KMS-11 (cell line): ENCODE measurements at regions not wholly inside any gene's neighbourhood (a gene's known extent, or its start where the extent isn't known, plus 50 kb on each side); places are given as distances from the start of the nearest gene placed in this dataset.
A peak's percentile ranks its signal among the peaks of the same experiment; 100 is the strongest.

ENCODE experiments used
- H2AFZ ChIP-seq: fragments of 200-600 bp; sonication (generic); 2 replicates; pipeline ENCODE4 v1.6.1; 2016; ENCODE audit warnings: antibody characterized with exemption, mixed run types, low read depth
- H3K27ac ChIP-seq: fragments of 200-600 bp; sonication (generic); 2 replicates; pipeline ENCODE4 v1.6.1; 2016; ENCODE audit warnings: mild to moderate bottlenecking, mixed run types
- H3K27me3 ChIP-seq: fragments of 200-600 bp; sonication (generic); 2 replicates; pipeline ENCODE4 v1.6.1; 2017; ENCODE audit warnings: mild to moderate bottlenecking, low read depth, mixed run types, moderate library complexity; ENCODE audit not compliant: insufficient read depth
- H3K36me3 ChIP-seq: fragments of 200-600 bp; sonication (generic); 2 replicates; pipeline ENCODE4 v1.6.1; 2017; ENCODE audit warnings: mild to moderate bottlenecking, mixed run types; ENCODE audit not compliant: insufficient read depth
- H3K4me1 ChIP-seq: fragments of 200-600 bp; sonication (generic); 2 replicates; pipeline ENCODE4 v1.6.1; 2016; ENCODE audit warnings: mild to moderate bottlenecking, low read depth, mixed run types; ENCODE audit not compliant: poor library complexity, severe bottlenecking
- H3K4me2 ChIP-seq: fragments of 200-600 bp; sonication (generic); 2 replicates; pipeline ENCODE4 v1.7.0; 2016; ENCODE audit warnings: mild to moderate bottlenecking, mixed run types
- H3K4me3 ChIP-seq: fragments of 200-600 bp; sonication (generic); IDR thresholded peaks from 2 replicates; pipeline ENCODE4 v1.6.1; 2017; ENCODE audit warnings: low read depth, low read length, mixed read lengths; ENCODE audit not compliant: insufficient read depth
- H3K79me2 ChIP-seq: fragments of 200-600 bp; sonication (generic); 2 replicates; pipeline ENCODE4 v1.6.1; 2016; ENCODE audit warnings: low read depth, mixed run types; ENCODE audit not compliant: insufficient read depth
- H3K9ac ChIP-seq: fragments of 200-600 bp; sonication (generic); 2 replicates; pipeline ENCODE4 v1.6.1; 2016; ENCODE audit warnings: mild to moderate bottlenecking, mixed run types
- H4K20me1 ChIP-seq: fragments of 200-600 bp; sonication (generic); 2 replicates; pipeline ENCODE4 v1.6.1; 2016; ENCODE audit warnings: mild to moderate bottlenecking, mixed run types; ENCODE audit not compliant: insufficient read depth
- CTCF ChIP-seq: fragments of 200-600 bp; sonication (generic); conservative IDR thresholded peaks from 2 replicates; pipeline ENCODE4 v1.6.1; 2017; ENCODE audit warnings: low read depth, mild to moderate bottlenecking, antibody characterized with exemption, low read length, moderate library complexity, mixed read lengths

DNA sequence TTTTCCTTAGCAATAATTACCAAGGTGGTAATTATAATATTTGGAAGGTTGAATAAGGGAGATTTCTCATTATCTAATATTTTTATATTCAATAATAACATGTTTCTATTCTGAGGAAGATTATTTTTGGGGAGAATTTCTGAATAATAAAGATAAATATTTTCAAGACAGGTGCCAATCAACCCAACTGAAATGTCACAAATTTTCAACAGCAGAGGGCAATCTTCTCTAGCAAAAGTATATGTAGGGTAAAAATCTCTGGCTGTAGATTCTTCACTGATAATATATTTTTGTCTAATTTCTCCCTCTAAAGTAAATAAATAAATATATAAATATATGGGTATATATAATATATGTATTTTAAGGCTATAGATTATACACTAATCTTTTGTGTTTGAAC lies 1187.2 kb upstream of the CRIM1 start:
- no peaks in the 10 kb centered on the region for H4K20me1 ChIP-seq
- TF ChIP-seq CTCF: peak; percentile 32; the same call in 1 of the 2 replicates
- H3K4me1 ChIP-seq: no peaks in the 10 kb centered on the region
- H3K27ac ChIP-seq: no peak overlapping the region
- H3K4me2 ChIP-seq: no peak overlapping the region
- no peaks in the 10 kb centered on the region for H3K36me3 ChIP-seq
- H2AFZ ChIP-seq: no peak overlapping the region
- H3K27me3 ChIP-seq: no peaks in the 10 kb centered on the region
- no peaks in the 10 kb centered on the region for H3K79me2 ChIP-seq
- H3K9ac ChIP-seq: no peak overlapping the region
- H3K4me3 ChIP-seq: no peak overlapping the region

- Histone ChIP-seq H3K4me3 (no peak overlapping the region), H3K4me2 (no peak overlapping the region), H4K20me1 (no peaks in the 10 kb centered on the region), H3K27ac (no peak overlapping the region), H3K4me1 (peaks cover 28% of the 10 kb centered on the region), H3K9ac (no peak overlapping the region), H3K36me3 (no peaks in the 10 kb centered on the region), H2AFZ (no peak overlapping the region), H3K27me3 (no peaks in the 10 kb centered on the region), H3K79me2 (no peaks in the 10 kb centered on the region)
- no peak for TF ChIP-seq CTCF
Measured at GRCh38 chr2:35163948-35164347, 1191.6 kb upstream of the CRIM1 start.

DNA sequence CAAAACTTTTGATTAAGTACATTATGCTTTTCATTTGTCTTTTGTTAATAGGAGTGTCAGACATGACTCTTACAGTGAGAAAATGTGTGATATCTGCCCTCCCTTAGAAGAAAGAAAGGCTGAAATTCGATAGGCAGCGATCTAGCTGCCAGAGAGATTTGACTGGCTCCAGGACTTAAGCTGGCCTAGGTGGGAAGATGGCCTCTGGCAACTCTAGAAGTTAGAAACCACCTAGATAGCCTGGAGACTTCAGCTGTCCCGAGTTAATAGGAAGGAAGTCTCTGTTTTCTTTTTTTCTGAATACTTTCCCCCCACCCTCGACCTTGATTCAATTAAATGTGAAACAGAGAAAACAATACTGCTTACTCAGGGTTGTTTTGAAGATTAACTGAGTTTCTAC lies 1194.7 kb upstream of the CRIM1 start:
- Histone ChIP-seq H3K9ac (no peak overlapping the region), H3K79me2 (no peaks in the 10 kb centered on the region), H3K4me2 (peak overlapping the region; percentile 55), H2AFZ (peak overlapping the region; percentile 55), H3K4me1 (peaks cover 33% of the 10 kb centered on the region), H3K27ac (peak overlapping the region; percentile 42), H4K20me1 (no peaks in the 10 kb centered on the region), H3K27me3 (no peaks in the 10 kb centered on the region), H3K4me3 (no peak overlapping the region), H3K36me3 (no peaks in the 10 kb centered on the region)
- no peak for TF ChIP-seq CTCF

- Histone ChIP-seq H3K9ac (no peak overlapping the region), H3K4me3 (no peak overlapping the region), H3K27me3 (no peaks in the 10 kb centered on the region), H3K4me2 (peak overlapping the region; percentile 77), H3K79me2 (no peaks in the 10 kb centered on the region), H2AFZ (peak overlapping the region; percentile 25; the same call in 1 of the 2 replicates), H3K4me1 (peaks cover 53% of the 10 kb centered on the region), H3K27ac (peak overlapping the region; percentile 38; the same call in 1 of the 2 replicates), H3K36me3 (no peaks in the 10 kb centered on the region), H4K20me1 (no peaks in the 10 kb centered on the region)
- no peak for TF ChIP-seq CTCF
Measured at GRCh38 chr2:35125871-35126270, 1229.7 kb upstream of the CRIM1 start.
